ENCODE measurements at regions not wholly inside any gene's neighbourhood (a gene's known extent, or its start where the extent isn't known, plus 50 kb on each side); places are given as distances from the start of the nearest gene placed in this dataset.
"Not testable (repeated sequence)": the region's sequence is repeated elsewhere in the genome, so short reads cannot be mapped to it uniquely, and the experiment has no call there.

DNA sequence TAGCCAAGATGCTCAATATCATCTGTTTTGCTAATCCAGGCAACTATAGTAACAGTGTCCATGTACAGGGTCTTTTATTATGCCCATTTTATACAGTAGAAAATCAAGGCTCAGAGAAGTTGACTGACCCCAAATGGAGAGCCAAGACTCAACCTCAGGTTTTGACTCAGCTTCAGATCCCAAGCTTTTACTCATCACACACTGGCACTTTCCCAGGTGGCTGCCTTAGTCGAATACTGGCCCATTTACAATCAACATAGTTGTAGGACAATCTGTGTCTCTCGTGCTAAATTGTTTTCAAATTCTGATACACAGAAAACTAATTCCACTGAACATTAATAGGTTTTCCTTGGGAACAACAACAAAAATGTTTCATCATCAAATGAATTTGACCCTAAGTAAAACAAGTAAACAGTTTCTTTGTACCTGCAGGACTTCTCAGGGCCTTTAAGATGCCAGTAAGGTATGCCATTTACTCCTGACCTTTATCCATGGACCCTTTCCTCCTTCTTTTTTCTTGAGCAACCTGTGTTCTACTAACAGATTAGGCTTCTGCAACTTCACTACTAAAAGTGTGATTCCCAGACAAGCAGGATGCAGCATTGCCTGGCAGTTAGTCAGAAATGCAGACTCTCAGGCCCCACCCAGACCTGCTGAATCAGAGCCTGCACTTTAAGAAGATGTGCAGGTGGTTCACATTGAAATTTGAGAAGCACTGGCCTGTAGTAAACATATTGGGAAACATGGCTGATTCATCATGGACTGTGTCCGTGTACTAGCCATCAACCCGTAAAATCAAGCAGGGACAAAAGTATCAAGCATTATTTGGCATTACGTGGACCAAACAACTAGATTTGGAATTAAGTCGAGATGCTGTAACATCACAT, 128.8 kb downstream of the RRAGC start:
- ATAC-seq (ENCODE audit: low read depth) (peak; percentile 84), DNase-seq (ENCODE audit: low spot score) (no peak)
- Histone ChIP-seq H3K36me3 (ENCODE audit: low read depth) (no peaks in the 10 kb centered on the region), H3K4me1 (ENCODE audit: insufficient read depth, poor library complexity, severe bottlenecking) (no peaks in the 10 kb centered on the region), H3K9me3 (ENCODE audit: severe bottlenecking) (no peaks in the 10 kb centered on the region), H3K27me3 (ENCODE audit: insufficient read depth, poor library complexity, severe bottlenecking) (no peaks in the 10 kb centered on the region), H3K27ac (ENCODE audit: poor library complexity, severe bottlenecking) (no peak overlapping the region), H3K4me3 (ENCODE audit: severe bottlenecking) (no peak overlapping the region)
- TF ChIP-seq CTCF (IDR thresholded peaks at IDR 0.05; ENCODE audit: poor library complexity, severe bottlenecking), result no peak

DNA sequence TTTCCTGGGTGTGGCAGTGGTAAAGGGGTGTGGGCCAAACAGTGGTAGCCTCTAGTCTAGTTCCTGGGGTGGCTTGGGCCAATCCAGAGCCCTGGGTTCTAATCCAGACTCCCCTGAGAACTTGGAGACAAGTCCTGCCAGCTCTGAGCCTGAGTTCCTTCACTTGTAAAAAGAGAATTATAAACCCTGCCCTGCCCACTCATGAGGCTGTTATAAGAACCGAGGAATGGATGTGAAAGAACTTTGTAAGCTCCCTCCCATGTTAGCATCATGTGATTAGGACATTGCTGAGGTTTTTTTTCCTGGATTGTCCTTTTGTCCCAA, 131.0 kb downstream of the RRAGC start:
- H3K27ac ChIP-seq (ENCODE audit: poor library complexity, severe bottlenecking), result no peak overlapping the region
- H3K27me3 ChIP-seq (ENCODE audit: insufficient read depth, poor library complexity, severe bottlenecking), result no peaks in the 10 kb centered on the region
- H3K4me1 ChIP-seq (ENCODE audit: insufficient read depth, poor library complexity, severe bottlenecking), result no peaks in the 10 kb centered on the region
- TF ChIP-seq CTCF (IDR thresholded peaks at IDR 0.05; ENCODE audit: poor library complexity, severe bottlenecking), result no peak
- DNase-seq (ENCODE audit: low spot score), result no peak
- ATAC-seq (ENCODE audit: low read depth), result no peak
- H3K36me3 ChIP-seq (ENCODE audit: low read depth), result no peaks in the 10 kb centered on the region
- H3K9me3 ChIP-seq (ENCODE audit: severe bottlenecking), result no peaks in the 10 kb centered on the region
- no peak overlapping the region for H3K4me3 ChIP-seq (ENCODE audit: severe bottlenecking)

- no peak for DNase-seq (ENCODE audit: low spot score)
- Histone ChIP-seq H3K27ac (ENCODE audit: poor library complexity, severe bottlenecking) (no peak overlapping the region), H3K4me3 (ENCODE audit: severe bottlenecking) (no peak overlapping the region), H3K9me3 (ENCODE audit: severe bottlenecking) (no peaks in the 10 kb centered on the region), H3K36me3 (ENCODE audit: low read depth) (no peaks in the 10 kb centered on the region), H3K27me3 (ENCODE audit: insufficient read depth, poor library complexity, severe bottlenecking) (no peaks in the 10 kb centered on the region), H3K4me1 (ENCODE audit: insufficient read depth, poor library complexity, severe bottlenecking) (no peaks in the 10 kb centered on the region)
- ATAC-seq (ENCODE audit: low read depth), result peak; percentile 41; the same call in 2 of the 3 replicates
- TF ChIP-seq CTCF (IDR thresholded peaks at IDR 0.05; ENCODE audit: poor library complexity, severe bottlenecking), result no peak
Measured at GRCh38 chr1:38727684-38728584, 131.6 kb downstream of the RRAGC start.

GRCh38 chr1:38725321-38725961, 134.1 kb downstream of the RRAGC start:
- DNase-seq (ENCODE audit: low spot score); H3K27ac ChIP-seq (ENCODE audit: poor library complexity, severe bottlenecking); H3K9me3 ChIP-seq (ENCODE audit: severe bottlenecking); ATAC-seq (ENCODE audit: low read depth); H3K27me3 ChIP-seq (ENCODE audit: insufficient read depth, poor library complexity, severe bottlenecking); H3K36me3 ChIP-seq (ENCODE audit: low read depth); H3K4me1 ChIP-seq (ENCODE audit: insufficient read depth, poor library complexity, severe bottlenecking); H3K4me3 ChIP-seq (ENCODE audit: severe bottlenecking): not testable (repeated sequence)

Data from RWPE2 (cell line).